ENCODE measurements at regions not wholly inside any gene's neighbourhood (a gene's known extent, or its start where the extent isn't known, plus 50 kb on each side); places are given as distances from the start of the nearest gene placed in this dataset.

DNA sequence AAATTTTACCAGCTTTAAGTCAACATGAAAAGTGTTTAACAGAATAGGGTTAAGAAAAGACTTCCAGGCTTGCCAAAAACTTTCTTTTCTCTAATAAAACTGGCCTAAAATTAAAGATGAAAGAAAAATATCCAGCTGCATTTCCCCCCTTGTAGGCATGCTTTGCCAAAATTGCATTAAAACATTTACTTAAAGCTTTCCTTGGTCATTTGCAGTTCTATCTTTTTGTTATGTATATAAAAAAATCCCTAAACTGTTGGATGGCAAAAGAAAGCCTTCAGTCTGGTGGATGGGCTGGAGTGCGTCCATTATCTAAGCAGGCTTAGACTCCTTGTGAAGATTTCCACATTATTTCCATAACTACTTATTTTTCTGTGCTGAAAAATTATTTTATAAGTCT is 105.4 kb upstream of the DSEL start:
- TF ChIP-seq, protein P1, sequence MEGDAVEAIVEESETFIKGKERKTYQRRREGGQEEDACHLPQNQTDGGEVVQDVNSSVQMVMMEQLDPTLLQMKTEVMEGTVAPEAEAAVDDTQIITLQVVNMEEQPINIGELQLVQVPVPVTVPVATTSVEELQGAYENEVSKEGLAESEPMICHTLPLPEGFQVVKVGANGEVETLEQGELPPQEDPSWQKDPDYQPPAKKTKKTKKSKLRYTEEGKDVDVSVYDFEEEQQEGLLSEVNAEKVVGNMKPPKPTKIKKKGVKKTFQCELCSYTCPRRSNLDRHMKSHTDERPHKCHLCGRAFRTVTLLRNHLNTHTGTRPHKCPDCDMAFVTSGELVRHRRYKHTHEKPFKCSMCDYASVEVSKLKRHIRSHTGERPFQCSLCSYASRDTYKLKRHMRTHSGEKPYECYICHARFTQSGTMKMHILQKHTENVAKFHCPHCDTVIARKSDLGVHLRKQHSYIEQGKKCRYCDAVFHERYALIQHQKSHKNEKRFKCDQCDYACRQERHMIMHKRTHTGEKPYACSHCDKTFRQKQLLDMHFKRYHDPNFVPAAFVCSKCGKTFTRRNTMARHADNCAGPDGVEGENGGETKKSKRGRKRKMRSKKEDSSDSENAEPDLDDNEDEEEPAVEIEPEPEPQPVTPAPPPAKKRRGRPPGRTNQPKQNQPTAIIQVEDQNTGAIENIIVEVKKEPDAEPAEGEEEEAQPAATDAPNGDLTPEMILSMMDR (IDR thresholded peaks at IDR 0.05) = no peak
- Mint-ChIP-seq H3K27me3 (ENCODE audit: insufficient read depth) (no peaks in the 10 kb centered on the region), H3K36me3 (ENCODE audit: low read depth) (no peaks in the 10 kb centered on the region), H3K9me3 (no peaks in the 10 kb centered on the region), H3K4me3 (no peak overlapping the region), H3K27ac (no peak overlapping the region), H3K4me1 (ENCODE audit: low read depth) (no peaks in the 10 kb centered on the region)
- DNase-seq = no peak

DNA sequence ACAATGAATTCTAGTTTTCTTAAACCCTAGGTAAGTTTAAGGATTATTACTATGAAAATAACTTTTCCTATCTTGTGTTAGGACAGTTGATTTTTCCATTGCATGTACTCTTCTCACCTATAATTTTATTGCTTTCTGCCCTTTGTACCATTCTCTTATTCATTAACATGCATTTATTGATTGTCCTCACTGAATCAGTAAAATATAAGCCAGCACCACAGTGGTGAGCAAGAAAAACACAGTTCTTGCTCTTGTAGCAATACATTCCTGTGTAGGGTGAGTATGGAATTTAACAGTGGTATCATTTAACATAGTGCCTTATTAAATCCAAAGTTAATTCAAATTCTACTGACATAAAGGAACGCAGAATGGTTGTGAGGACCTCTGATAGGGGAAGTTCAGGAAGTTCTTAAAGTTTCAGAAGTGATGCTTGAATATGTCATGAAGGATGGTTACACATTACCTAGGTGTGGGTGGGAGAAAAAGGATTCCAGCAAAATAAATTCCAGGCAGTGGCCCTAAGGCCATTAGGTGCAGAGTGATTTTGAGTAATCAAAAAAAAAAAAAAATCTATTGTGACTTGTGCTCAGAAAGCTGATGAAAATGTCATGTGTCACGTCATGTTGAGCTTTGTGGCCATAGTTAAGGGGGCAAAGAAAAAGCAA is 104.7 kb upstream of the DSEL start:
- Mint-ChIP-seq H3K4me1 (ENCODE audit: low read depth) (no peaks in the 10 kb centered on the region), H3K4me3 (no peak overlapping the region), H3K27ac (no peak overlapping the region), H3K27me3 (ENCODE audit: insufficient read depth) (no peaks in the 10 kb centered on the region), H3K9me3 (no peaks in the 10 kb centered on the region), H3K36me3 (ENCODE audit: low read depth) (no peaks in the 10 kb centered on the region)
- TF ChIP-seq, protein P1 (IDR thresholded peaks at IDR 0.05) = no peak
- no peak for DNase-seq

DNA sequence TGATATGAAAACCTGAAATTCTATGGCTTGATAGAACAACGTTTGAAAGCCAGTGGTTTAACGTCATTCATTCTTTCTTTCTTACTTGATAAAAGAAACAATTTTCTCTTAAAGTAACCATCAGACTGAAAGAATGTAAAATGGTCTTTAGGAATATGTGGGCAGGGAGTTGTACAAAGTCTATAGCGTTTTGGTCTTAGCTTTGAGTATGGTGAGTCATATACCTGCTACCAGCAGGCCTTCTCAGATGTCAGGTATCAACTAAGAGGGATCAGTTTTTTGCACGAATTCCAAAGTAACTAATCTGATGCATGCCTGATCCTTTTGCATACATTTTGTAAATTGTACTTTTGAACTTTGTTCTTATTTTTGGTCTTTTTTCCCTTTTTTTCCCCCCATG is 101.5 kb upstream of the DSEL start:
- no peak for DNase-seq
- TF ChIP-seq, protein P1 (IDR thresholded peaks at IDR 0.05) = no peak
- Mint-ChIP-seq H3K4me1 (ENCODE audit: low read depth) (no peaks in the 10 kb centered on the region), H3K27me3 (ENCODE audit: insufficient read depth) (no peaks in the 10 kb centered on the region), H3K36me3 (ENCODE audit: low read depth) (no peaks in the 10 kb centered on the region), H3K9me3 (no peaks in the 10 kb centered on the region), H3K27ac (no peak overlapping the region), H3K4me3 (no peak overlapping the region)

DNA sequence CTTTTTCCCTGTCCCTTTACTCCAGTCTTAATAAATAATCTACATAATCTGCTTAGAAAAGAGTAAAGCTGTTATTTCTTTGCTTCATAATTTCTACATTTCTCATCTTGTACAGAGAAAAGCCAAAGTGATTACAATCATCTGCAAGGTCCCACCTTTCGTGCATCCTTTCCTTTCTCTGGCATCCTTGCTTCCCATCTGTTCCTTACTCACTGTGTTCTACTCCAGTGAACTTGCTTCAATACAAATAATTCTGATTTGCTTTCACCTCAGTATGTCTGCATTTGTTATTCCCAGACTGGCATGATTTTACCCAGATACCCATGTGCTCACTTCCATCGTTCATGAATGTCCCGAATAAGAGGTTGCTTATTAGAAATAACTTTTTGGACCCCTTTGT is 99.4 kb upstream of the DSEL start:
- TF ChIP-seq, protein P1 (IDR thresholded peaks at IDR 0.05) = no peak
- Mint-ChIP-seq H3K4me3 (no peak overlapping the region), H3K9me3 (no peaks in the 10 kb centered on the region), H3K4me1 (ENCODE audit: low read depth) (peaks cover 9% of the 10 kb centered on the region; the same call in 1 of the 2 replicates), H3K27ac (no peak overlapping the region), H3K27me3 (ENCODE audit: insufficient read depth) (no peaks in the 10 kb centered on the region; the same call in 1 of the 2 replicates), H3K36me3 (ENCODE audit: low read depth) (no peaks in the 10 kb centered on the region)
- no peak for DNase-seq

DNA sequence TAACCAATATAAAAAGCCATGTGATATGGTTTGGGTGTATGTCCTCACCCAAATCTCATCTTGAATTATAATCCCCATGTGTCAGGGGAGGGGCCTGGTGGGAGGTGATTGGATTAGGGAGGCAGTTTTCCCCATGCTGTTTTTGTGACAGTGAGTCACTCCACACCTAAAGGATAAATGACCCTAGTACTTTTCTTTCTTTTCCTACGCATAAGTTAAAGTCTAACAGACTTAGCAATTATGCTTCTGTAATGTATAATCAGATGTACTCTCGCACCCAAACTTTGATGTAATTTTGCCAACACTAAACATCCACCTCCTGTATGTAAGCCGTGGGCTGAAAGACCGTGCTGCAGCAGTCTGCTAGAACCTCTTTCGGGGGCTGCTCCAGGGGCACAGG is 97.2 kb upstream of the DSEL start:
- TF ChIP-seq, protein P1 (IDR thresholded peaks at IDR 0.05) = no peak
- H3K27me3 Mint-ChIP-seq (ENCODE audit: insufficient read depth) = no peaks in the 10 kb centered on the region; the same call in 1 of the 2 replicates

More for the DNA sequence above, 97.2 kb upstream of the DSEL start:
- Mint-ChIP-seq H3K36me3 (ENCODE audit: low read depth) (no peaks in the 10 kb centered on the region), H3K4me1 (ENCODE audit: low read depth) (peaks cover 23% of the 10 kb centered on the region), H3K9me3 (no peaks in the 10 kb centered on the region), H3K27ac (no peak overlapping the region), H3K4me3 (no peak overlapping the region)
- DNase-seq = no peak

All from HFFc6 (cell line).